ENCODE measurements at regions not wholly inside any gene's neighbourhood (a gene's known extent, or its start where the extent isn't known, plus 50 kb on each side); places are given as distances from the start of the nearest gene placed in this dataset.

DNA sequence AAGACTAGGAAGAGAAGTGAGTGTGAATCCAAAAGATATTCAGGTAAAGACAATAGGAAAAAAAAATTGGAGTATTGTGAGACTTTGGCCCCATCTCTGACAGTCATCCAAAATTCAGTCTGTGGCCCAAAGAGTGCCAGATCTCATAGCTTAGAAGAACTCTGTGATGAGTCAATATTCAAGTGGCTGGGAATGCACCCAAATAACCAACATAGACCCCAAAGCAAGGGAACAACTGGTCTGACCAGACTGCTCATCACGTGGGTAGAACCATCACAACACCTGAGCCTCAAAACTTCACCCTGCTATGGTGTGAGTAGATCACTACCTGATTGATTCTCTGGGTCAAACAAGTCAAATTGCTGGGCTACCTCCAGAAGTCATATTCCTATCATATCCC, 51.1 kb upstream of the TRDN start:
- no peak for TF ChIP-seq POU6F1 (CRISPR knock-in tag; IDR thresholded peaks at IDR 0.05; ENCODE audit: borderline replicate concordance, low read depth)
- no peak for TF ChIP-seq CREB5 (CRISPR knock-in tag; IDR thresholded peaks at IDR 0.05; ENCODE audit: low read depth)
- TF ChIP-seq ZNF565 (CRISPR knock-in tag; conservative IDR thresholded peaks at IDR 0.05; ENCODE audit: low read depth) = no peak
- TF ChIP-seq ZNF70 (CRISPR knock-in tag; IDR thresholded peaks at IDR 0.05) = no peak
- no peak for TF ChIP-seq TOX (CRISPR knock-in tag; IDR thresholded peaks at IDR 0.05; ENCODE audit: borderline replicate concordance)
- TF ChIP-seq RARB (CRISPR knock-in tag; IDR thresholded peaks at IDR 0.05) = no peak
- no peak for TF ChIP-seq ZNF8 (CRISPR knock-in tag; IDR thresholded peaks at IDR 0.05)
- no peak for TF ChIP-seq ISL1 (CRISPR knock-in tag; IDR thresholded peaks at IDR 0.05)
- TF ChIP-seq ZFP3 (CRISPR knock-in tag; IDR thresholded peaks at IDR 0.05) = no peak
- no peak for TF ChIP-seq ARNTL (CRISPR knock-in tag; IDR thresholded peaks at IDR 0.05; ENCODE audit: borderline replicate concordance, low read depth)
- no peak for TF ChIP-seq BACH2 (CRISPR knock-in tag; IDR thresholded peaks at IDR 0.05; ENCODE audit: borderline replicate concordance)
- no peak for TF ChIP-seq ZFP30 (CRISPR knock-in tag; IDR thresholded peaks at IDR 0.05)
- TF ChIP-seq TCF4 (CRISPR knock-in tag; IDR thresholded peaks at IDR 0.05; ENCODE audit: borderline replicate concordance) = no peak

Measured in SK-N-SH treated with all-trans-retinoic acid at 6 μM for 48 hours (cell line).